ENCODE measurements at regions not wholly inside any gene's neighbourhood (a gene's known extent, or its start where the extent isn't known, plus 50 kb on each side); places are given as distances from the start of the nearest gene placed in this dataset.

GRCh38 chr3:102885289-102885688 lies 450.5 kb downstream of the ZPLD1 start:
- Mint-ChIP-seq H3K4me3 (ENCODE audit: unreplicated experiment) (no peak overlapping the region), H3K4me1 (ENCODE audit: insufficient read depth, unreplicated experiment) (no peaks in the 10 kb centered on the region), H3K36me3 (ENCODE audit: insufficient read depth, unreplicated experiment) (no peaks in the 10 kb centered on the region), H3K27me3 (ENCODE audit: insufficient read depth, unreplicated experiment) (peaks cover 72% of the 10 kb centered on the region), H3K27ac (ENCODE audit: low read depth, unreplicated experiment) (no peak overlapping the region), H3K9me3 (ENCODE audit: unreplicated experiment) (no peaks in the 10 kb centered on the region)
- BruUV-seq (replicated peaks), result no TSS peak
- TF ChIP-seq CTCF (IDR thresholded peaks at IDR 0.05; ENCODE audit: unreplicated experiment), result no peak
- no peak for DNase-seq (ENCODE audit: unreplicated experiment)
- ChIA-PET POLR2A (no interaction called here), CTCF (no interaction called here)
- intact Hi-C loops (cut with micrococcal nuclease), result no loop called here

GRCh38 chr3:102887431-102887830 lies 452.6 kb downstream of the ZPLD1 start:
- H3K27me3 Mint-ChIP-seq (ENCODE audit: insufficient read depth, unreplicated experiment), result peaks cover 88% of the 10 kb centered on the region
- intact Hi-C loops (cut with micrococcal nuclease), result no loop called here
- no peak overlapping the region for H3K4me3 Mint-ChIP-seq (ENCODE audit: unreplicated experiment)
- H3K9me3 Mint-ChIP-seq (ENCODE audit: unreplicated experiment), result no peaks in the 10 kb centered on the region
- BruUV-seq (replicated peaks), result no TSS peak
- no peaks in the 10 kb centered on the region for H3K36me3 Mint-ChIP-seq (ENCODE audit: insufficient read depth, unreplicated experiment)
- H3K4me1 Mint-ChIP-seq (ENCODE audit: insufficient read depth, unreplicated experiment), result no peaks in the 10 kb centered on the region
- TF ChIP-seq CTCF (IDR thresholded peaks at IDR 0.05; ENCODE audit: unreplicated experiment), result no peak
- no peak overlapping the region for H3K27ac Mint-ChIP-seq (ENCODE audit: low read depth, unreplicated experiment)
- ChIA-PET CTCF (interaction anchor here (0.6 to 0.7 kb wide), 2 partner anchors 21 to 172 kb away, joined by 3 read pairs; no protein-coding TSS in a partner anchor), POLR2A (interaction anchor here (0.7 kb wide), 1 partner anchor 283 kb away, joined by 3 read pairs; no protein-coding TSS in a partner anchor)
- no peak for DNase-seq (ENCODE audit: unreplicated experiment)

GRCh38 chr3:102896851-102897621 lies 462.2 kb downstream of the ZPLD1 start:
- no peak for DNase-seq (ENCODE audit: unreplicated experiment)
- no peaks in the 10 kb centered on the region for H3K9me3 Mint-ChIP-seq (ENCODE audit: unreplicated experiment)
- H3K4me1 Mint-ChIP-seq (ENCODE audit: insufficient read depth, unreplicated experiment), result no peaks in the 10 kb centered on the region
- POLR2A ChIA-PET, result no interaction called here
- H3K36me3 Mint-ChIP-seq (ENCODE audit: insufficient read depth, unreplicated experiment), result no peaks in the 10 kb centered on the region
- no peak overlapping the region for H3K4me3 Mint-ChIP-seq (ENCODE audit: unreplicated experiment)
- no peak overlapping the region for H3K27ac Mint-ChIP-seq (ENCODE audit: low read depth, unreplicated experiment)
- CTCF ChIA-PET, result no interaction called here
- TF ChIP-seq CTCF (IDR thresholded peaks at IDR 0.05; ENCODE audit: unreplicated experiment), result no peak
- peaks cover 91% of the 10 kb centered on the region for H3K27me3 Mint-ChIP-seq (ENCODE audit: insufficient read depth, unreplicated experiment)
- BruUV-seq (replicated peaks), result no TSS peak
- intact Hi-C loops (cut with micrococcal nuclease), result no loop called here

DNA sequence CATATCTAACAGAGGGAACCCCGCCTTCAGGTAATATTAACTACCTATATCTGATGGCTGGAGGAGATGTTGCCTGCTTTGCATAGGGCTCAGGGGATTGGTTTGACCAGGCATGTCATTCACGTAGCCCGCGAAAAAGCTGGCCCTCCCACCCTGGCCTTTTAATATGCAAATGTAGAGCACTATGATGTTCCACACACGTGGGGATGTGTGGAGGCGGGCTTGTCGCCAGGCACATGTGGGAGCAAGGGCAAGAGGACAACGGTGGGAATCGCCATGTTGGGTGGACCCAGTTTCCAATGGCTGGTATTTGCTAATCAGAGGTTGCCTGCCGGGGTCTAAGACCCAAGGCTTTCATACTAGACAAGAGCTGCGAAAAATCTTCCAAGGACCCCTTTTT lies 469.8 kb downstream of the ZPLD1 start:
- Mint-ChIP-seq H3K27me3 (ENCODE audit: insufficient read depth, unreplicated experiment) (peaks cover 74% of the 10 kb centered on the region), H3K27ac (ENCODE audit: low read depth, unreplicated experiment) (no peak overlapping the region), H3K9me3 (ENCODE audit: unreplicated experiment) (no peaks in the 10 kb centered on the region), H3K36me3 (ENCODE audit: insufficient read depth, unreplicated experiment) (no peaks in the 10 kb centered on the region), H3K4me1 (ENCODE audit: insufficient read depth, unreplicated experiment) (no peaks in the 10 kb centered on the region), H3K4me3 (ENCODE audit: unreplicated experiment) (no peak overlapping the region)
- intact Hi-C loops (cut with micrococcal nuclease), result no loop called here
- ChIA-PET POLR2A (no interaction called here), CTCF (no interaction called here)
- TF ChIP-seq CTCF (IDR thresholded peaks at IDR 0.05; ENCODE audit: unreplicated experiment), result no peak
- no TSS peak for BruUV-seq (replicated peaks)
- no peak for DNase-seq (ENCODE audit: unreplicated experiment)
